Activated naive CD4-positive, alpha-beta T cell treated with anti-CD3 and anti-CD28 coated beads, Interleukin-2, amount 50 U/mL, for 24 hours (primary cell): ENCODE measurements at regions not wholly inside any gene's neighbourhood (a gene's known extent, or its start where the extent isn't known, plus 50 kb on each side); places are given as distances from the start of the nearest gene placed in this dataset.
"Not testable (repeated sequence)": the region's sequence is repeated elsewhere in the genome, so short reads cannot be mapped to it uniquely, and the experiment has no call there.

ENCODE experiments used
- H3K27ac Mint-ChIP-seq: one replicate; pipeline ENCODE4 v1.8.0; 2021; ENCODE audit warnings: mild to moderate bottlenecking, mixed read lengths
- H3K27me3 Mint-ChIP-seq: one replicate; pipeline ENCODE4 v1.8.0; 2021; ENCODE audit warnings: mixed read lengths
- H3K36me3 Mint-ChIP-seq: one replicate; pipeline ENCODE4 v1.8.0; 2021; ENCODE audit warnings: mixed read lengths
- H3K4me1 Mint-ChIP-seq: one replicate; pipeline ENCODE4 v1.8.0; 2021; ENCODE audit warnings: mixed read lengths
- H3K4me3 Mint-ChIP-seq: one replicate; pipeline ENCODE4 v1.8.0; 2021; ENCODE audit warnings: mild to moderate bottlenecking, mixed read lengths
- H3K9me3 Mint-ChIP-seq: one replicate; pipeline ENCODE4 v1.8.0; 2021; ENCODE audit warnings: mixed read lengths

DNA sequence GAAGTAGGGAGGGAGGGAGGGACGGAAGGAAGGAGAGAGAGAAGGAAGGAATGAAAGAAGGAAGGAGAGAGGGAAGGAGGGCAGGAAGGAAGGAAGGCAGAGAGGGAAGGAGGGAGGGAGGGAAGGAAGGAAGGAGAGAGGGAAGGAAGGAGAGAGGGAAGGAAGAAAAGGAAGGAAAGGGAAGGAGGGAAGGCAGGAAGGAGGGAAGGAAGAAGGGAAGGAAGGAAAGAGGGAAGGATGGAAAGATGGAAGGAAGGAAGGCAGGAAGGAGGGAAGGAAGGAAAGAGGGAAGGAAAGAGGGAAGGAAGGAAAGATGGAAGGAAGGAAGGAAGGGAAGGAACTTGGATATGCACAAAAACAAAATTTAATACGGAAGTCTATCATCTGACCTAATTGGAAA, 844.5 kb upstream of the DEFB115 start:
- peaks cover 33% of the 10 kb centered on the region for H3K9me3 Mint-ChIP-seq
- H3K27ac Mint-ChIP-seq = no peak overlapping the region
- peaks cover 11% of the 10 kb centered on the region for H3K36me3 Mint-ChIP-seq
- H3K27me3 Mint-ChIP-seq = no peaks in the 10 kb centered on the region
- H3K4me1 Mint-ChIP-seq = no peaks in the 10 kb centered on the region
- H3K4me3 Mint-ChIP-seq = no peak overlapping the region

DNA sequence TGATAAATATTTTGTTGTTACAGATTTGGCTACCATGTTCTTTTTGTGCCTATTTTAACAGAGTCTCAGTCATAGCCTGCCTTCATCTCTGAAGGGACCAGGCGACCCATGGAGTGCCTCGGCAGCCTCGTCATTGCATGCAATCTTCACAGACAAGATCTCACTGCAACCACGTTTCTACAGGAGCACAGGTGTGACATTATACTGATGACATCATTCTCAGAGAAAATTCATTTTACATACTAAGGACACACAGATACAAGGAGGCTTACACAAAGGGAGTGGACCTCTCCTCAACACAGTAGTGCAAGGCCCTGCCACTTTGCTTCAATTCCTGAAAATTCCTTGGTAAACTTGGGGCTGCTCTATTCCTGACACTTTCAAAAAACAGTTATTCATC, 840.1 kb upstream of the DEFB115 start:
- not testable (repeated sequence) for H3K4me3 Mint-ChIP-seq, H3K27ac Mint-ChIP-seq, H3K4me1 Mint-ChIP-seq, H3K27me3 Mint-ChIP-seq
- H3K9me3 Mint-ChIP-seq = peaks cover 24% of the 10 kb centered on the region
- H3K36me3 Mint-ChIP-seq = peaks cover 11% of the 10 kb centered on the region

DNA sequence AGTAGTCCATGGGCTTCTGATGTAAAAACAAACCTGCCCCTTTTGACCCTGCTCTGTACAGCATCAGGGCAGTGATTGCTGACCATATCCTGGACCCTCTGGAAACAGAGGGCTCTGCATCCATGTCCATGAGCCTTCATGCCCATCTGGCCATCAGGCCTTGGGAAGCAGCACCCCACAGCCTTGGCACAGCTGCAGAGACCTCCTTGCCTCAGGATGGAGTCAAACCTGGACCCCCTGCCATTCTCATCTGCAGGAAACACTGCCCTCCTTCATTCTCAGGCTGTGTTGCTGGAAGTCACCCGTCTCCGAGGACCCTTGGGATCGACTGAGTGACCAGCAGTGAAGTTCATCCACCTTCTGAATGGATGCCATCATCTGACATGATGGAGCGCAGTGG, 839.1 kb upstream of the DEFB115 start:
- Mint-ChIP-seq H3K9me3 (peaks cover 22% of the 10 kb centered on the region), H3K36me3 (peaks cover 11% of the 10 kb centered on the region)
- not testable (repeated sequence) for H3K4me1 Mint-ChIP-seq, H3K4me3 Mint-ChIP-seq, H3K27me3 Mint-ChIP-seq, H3K27ac Mint-ChIP-seq

DNA sequence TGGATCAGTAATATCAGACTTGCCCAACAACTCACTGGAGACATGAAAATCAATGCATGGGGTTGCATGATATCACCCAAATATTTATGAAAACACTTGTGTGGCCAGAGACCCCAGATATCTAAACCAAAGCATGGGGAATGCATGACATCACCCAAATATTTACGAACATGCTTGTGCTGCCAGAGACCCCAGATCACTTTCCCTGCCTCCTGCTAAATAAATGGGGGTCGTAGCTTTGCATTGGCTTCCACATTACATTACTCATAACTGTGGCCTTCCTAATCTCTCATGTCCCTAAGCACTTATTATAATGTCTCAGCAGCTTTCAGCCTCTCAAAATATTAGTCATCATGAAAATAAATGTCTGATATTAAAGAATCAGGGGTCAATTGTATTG, 838.0 kb upstream of the DEFB115 start:
- H3K9me3 Mint-ChIP-seq = peaks cover 22% of the 10 kb centered on the region
- no peaks in the 10 kb centered on the region for H3K27me3 Mint-ChIP-seq
- H3K4me1 Mint-ChIP-seq = no peaks in the 10 kb centered on the region
- peaks cover 11% of the 10 kb centered on the region for H3K36me3 Mint-ChIP-seq
- H3K27ac Mint-ChIP-seq = no peak overlapping the region
- H3K4me3 Mint-ChIP-seq = no peak overlapping the region

DNA sequence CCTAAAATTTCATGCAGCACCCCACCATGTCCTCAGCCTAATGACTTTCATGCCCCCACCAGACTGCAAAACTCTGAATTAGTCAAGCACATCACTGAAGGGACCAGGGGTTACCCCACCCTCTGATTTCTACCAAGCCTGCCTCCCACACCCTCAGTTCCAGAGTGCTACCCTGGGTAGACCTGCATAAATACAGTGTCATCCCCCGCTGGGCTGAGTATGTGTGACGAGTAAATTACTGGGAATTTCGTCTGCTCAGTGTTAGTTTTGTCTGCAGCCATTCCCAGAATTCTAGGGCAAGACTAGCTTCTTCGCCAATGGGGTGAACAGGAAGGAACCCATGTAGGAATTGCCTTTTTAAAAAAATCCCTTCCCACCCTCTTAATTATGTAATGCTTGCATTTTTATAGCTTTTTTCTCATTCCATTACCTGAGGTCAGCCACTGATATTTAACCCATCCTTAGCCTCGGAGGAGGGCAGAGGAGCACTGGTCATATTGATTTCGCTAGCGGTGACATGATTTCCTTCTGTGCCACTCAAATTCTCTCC, 837.5 kb upstream of the DEFB115 start:
- H3K27ac Mint-ChIP-seq, H3K4me3 Mint-ChIP-seq, H3K4me1 Mint-ChIP-seq, H3K27me3 Mint-ChIP-seq: not testable (repeated sequence)
- peaks cover 21% of the 10 kb centered on the region for H3K9me3 Mint-ChIP-seq
- peaks cover 11% of the 10 kb centered on the region for H3K36me3 Mint-ChIP-seq
